ENCODE measurements at regions not wholly inside any gene's neighbourhood (a gene's known extent, or its start where the extent isn't known, plus 50 kb on each side); places are given as distances from the start of the nearest gene placed in this dataset.

DNA sequence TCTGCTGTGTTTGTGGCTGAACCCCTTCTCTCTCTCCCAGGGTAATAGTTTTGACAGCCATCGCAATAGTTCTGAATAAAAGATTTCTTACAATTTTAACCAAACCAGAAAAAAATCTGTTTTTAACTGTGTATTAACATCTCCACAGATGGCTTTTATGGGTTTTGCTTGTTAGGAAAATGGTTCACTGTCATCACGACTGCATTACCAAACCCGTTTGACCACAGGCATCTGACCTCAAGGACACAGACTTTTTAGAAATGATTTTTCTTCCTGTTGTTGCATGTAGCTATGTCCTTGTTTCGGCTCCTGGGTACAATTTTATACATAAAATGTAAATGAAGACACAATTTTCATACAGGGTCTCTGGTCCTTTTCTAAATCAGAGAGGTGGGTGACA, 316.1 kb downstream of the IRX1 start:
- H3K27ac ChIP-seq, result no peak overlapping the region
- H3K4me2 ChIP-seq (ENCODE audit: low read length), result no peak overlapping the region
- no peak overlapping the region for H3K9ac ChIP-seq
- no peaks in the 10 kb centered on the region for H3K79me2 ChIP-seq
- no peak overlapping the region for H2AFZ ChIP-seq
- no peak overlapping the region for H3K4me3 ChIP-seq (ENCODE audit: low read depth, low read length)
- no peaks in the 10 kb centered on the region for H3K27me3 ChIP-seq (ENCODE audit: control insufficient read depth, insufficient read depth, low read length)
- no peaks in the 10 kb centered on the region for H3K36me3 ChIP-seq (ENCODE audit: control insufficient read depth, insufficient read depth, low read length)
- no peaks in the 10 kb centered on the region for H3K4me1 ChIP-seq
- TF ChIP-seq, protein P1, sequence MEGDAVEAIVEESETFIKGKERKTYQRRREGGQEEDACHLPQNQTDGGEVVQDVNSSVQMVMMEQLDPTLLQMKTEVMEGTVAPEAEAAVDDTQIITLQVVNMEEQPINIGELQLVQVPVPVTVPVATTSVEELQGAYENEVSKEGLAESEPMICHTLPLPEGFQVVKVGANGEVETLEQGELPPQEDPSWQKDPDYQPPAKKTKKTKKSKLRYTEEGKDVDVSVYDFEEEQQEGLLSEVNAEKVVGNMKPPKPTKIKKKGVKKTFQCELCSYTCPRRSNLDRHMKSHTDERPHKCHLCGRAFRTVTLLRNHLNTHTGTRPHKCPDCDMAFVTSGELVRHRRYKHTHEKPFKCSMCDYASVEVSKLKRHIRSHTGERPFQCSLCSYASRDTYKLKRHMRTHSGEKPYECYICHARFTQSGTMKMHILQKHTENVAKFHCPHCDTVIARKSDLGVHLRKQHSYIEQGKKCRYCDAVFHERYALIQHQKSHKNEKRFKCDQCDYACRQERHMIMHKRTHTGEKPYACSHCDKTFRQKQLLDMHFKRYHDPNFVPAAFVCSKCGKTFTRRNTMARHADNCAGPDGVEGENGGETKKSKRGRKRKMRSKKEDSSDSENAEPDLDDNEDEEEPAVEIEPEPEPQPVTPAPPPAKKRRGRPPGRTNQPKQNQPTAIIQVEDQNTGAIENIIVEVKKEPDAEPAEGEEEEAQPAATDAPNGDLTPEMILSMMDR (IDR thresholded peaks at IDR 0.05), result no peak
- no peaks in the 10 kb centered on the region for H3K9me3 ChIP-seq (ENCODE audit: control insufficient read depth, low read length)

DNA sequence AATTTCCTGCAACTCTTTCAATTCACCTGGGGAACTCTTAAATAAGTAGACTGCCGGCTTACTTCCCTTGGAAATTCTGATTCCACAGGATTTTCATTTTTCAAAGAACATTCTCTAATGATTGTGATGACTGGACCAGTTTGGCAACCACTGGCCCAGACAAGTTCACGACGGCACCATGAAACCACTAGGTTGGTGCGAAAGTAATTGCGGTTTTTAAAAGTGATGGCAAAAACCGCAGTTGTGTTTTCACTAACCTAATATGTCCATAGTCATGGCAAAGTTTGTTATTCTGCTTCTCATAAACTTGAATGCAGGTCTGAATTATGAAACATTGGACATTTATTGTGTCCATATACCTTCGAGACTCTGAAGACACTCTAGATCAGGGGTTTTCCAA, 317.2 kb downstream of the IRX1 start:
- TF ChIP-seq, protein P1 (IDR thresholded peaks at IDR 0.05), result no peak
- H3K36me3 ChIP-seq (ENCODE audit: control insufficient read depth, insufficient read depth, low read length), result no peaks in the 10 kb centered on the region
- no peak overlapping the region for H3K9ac ChIP-seq
- no peaks in the 10 kb centered on the region for H3K9me3 ChIP-seq (ENCODE audit: control insufficient read depth, low read length)
- H3K4me3 ChIP-seq (ENCODE audit: low read depth, low read length), result no peak overlapping the region
- no peaks in the 10 kb centered on the region for H3K79me2 ChIP-seq
- no peaks in the 10 kb centered on the region for H3K4me1 ChIP-seq
- H3K27me3 ChIP-seq (ENCODE audit: control insufficient read depth, insufficient read depth, low read length), result no peaks in the 10 kb centered on the region
- H3K4me2 ChIP-seq (ENCODE audit: low read length), result no peak overlapping the region
- H3K27ac ChIP-seq, result no peak overlapping the region
- no peak overlapping the region for H2AFZ ChIP-seq

DNA sequence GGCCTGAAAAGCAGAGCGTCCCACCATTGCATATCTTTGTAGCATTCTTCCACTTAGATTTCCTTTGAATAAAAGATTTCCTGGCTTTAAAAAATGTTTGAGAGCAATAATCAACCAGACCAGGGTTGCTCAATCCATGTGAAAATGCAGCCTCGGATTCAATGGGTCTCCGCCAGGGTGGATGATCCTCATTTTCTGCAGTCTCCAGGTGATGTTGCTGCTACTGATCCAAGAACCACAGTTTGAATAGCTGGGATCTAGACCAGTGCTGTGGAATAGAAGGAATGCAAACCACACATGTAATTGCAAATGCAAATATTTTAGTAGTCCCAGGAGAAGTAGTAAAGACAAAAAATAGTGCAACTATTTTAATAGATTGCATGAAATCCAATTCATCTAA, 317.6 kb downstream of the IRX1 start:
- TF ChIP-seq, protein P1 (IDR thresholded peaks at IDR 0.05), result no peak
- Histone ChIP-seq H3K4me1 (no peaks in the 10 kb centered on the region), H3K9ac (no peak overlapping the region), H3K79me2 (no peaks in the 10 kb centered on the region), H2AFZ (no peak overlapping the region), H3K27me3 (ENCODE audit: control insufficient read depth, insufficient read depth, low read length) (no peaks in the 10 kb centered on the region), H3K36me3 (ENCODE audit: control insufficient read depth, insufficient read depth, low read length) (no peaks in the 10 kb centered on the region), H3K9me3 (ENCODE audit: control insufficient read depth, low read length) (no peaks in the 10 kb centered on the region), H3K27ac (no peak overlapping the region), H3K4me2 (ENCODE audit: low read length) (no peak overlapping the region), H3K4me3 (ENCODE audit: low read depth, low read length) (no peak overlapping the region)

DNA sequence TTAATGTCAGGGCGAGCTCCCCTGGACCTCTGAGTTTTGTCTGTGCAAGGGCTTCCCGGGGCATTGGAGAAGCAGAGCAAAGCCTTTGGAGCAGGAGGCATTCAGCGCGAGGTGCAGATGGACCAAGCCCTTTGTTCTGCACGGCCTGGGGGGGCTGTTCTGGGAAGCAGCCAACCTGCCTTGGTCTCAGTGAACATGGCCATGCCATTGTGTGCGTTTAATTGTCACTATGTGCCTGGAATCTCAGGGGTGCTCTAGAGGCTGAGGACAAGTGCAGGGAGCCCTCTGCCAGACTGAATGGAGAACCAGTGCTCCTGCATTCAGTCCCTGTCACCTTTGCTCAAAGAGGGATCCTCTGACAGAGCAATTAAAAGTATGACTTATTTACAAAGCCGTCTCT, 329.4 kb downstream of the IRX1 start:
- TF ChIP-seq, protein P1 (IDR thresholded peaks at IDR 0.05), result no peak
- no peak overlapping the region for H3K4me3 ChIP-seq (ENCODE audit: low read depth, low read length)
- no peaks in the 10 kb centered on the region for H3K4me1 ChIP-seq
- no peak overlapping the region for H3K9ac ChIP-seq
- H3K4me2 ChIP-seq (ENCODE audit: low read length), result no peak overlapping the region
- H2AFZ ChIP-seq, result no peak overlapping the region
- no peaks in the 10 kb centered on the region for H3K9me3 ChIP-seq (ENCODE audit: control insufficient read depth, low read length)
- no peak overlapping the region for H3K27ac ChIP-seq
- no peaks in the 10 kb centered on the region for H3K27me3 ChIP-seq (ENCODE audit: control insufficient read depth, insufficient read depth, low read length)
- H3K36me3 ChIP-seq (ENCODE audit: control insufficient read depth, insufficient read depth, low read length), result no peaks in the 10 kb centered on the region
- H3K79me2 ChIP-seq, result no peaks in the 10 kb centered on the region

DNA sequence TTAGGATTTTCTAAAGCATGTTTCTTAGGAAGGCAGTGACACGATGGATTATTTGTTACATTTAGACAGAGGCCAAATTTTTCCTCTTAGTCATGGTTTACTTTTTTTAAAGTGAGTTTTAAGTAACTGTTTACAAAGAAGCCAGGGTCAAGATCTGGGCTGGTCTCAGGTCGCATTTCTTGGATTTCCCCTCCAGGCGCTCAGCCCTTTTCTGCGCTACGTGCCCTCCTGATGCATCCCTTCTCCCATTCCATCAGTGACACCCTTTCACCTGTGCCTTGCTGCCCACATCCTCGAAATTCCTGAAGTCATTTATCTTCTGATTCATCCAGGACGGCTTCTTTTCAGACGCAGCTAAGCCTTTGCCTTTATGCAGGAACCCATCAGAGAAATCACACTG, 330.3 kb downstream of the IRX1 start:
- Histone ChIP-seq H3K4me2 (ENCODE audit: low read length) (no peak overlapping the region), H3K27me3 (ENCODE audit: control insufficient read depth, insufficient read depth, low read length) (no peaks in the 10 kb centered on the region), H3K9ac (no peak overlapping the region), H3K36me3 (ENCODE audit: control insufficient read depth, insufficient read depth, low read length) (no peaks in the 10 kb centered on the region), H3K27ac (no peak overlapping the region), H3K79me2 (no peaks in the 10 kb centered on the region), H3K4me3 (ENCODE audit: low read depth, low read length) (no peak overlapping the region), H3K9me3 (ENCODE audit: control insufficient read depth, low read length) (no peaks in the 10 kb centered on the region), H2AFZ (no peak overlapping the region), H3K4me1 (no peaks in the 10 kb centered on the region)
- TF ChIP-seq, protein P1 (IDR thresholded peaks at IDR 0.05), result no peak
